Stomach smooth muscle (tissue), 2 donors: ENCODE measurements at regions not wholly inside any gene's neighbourhood (a gene's known extent, or its start where the extent isn't known, plus 50 kb on each side); places are given as distances from the start of the nearest gene placed in this dataset.

ENCODE experiments used
- H3K27ac ChIP-seq: one replicate; pipeline ENCODE4 v1.7.0; 2013; ENCODE audit warnings: mild to moderate bottlenecking, low read length, inconsistent platforms
- H3K27me3 ChIP-seq, 2 donors: one replicate each; pipeline ENCODE4 v1.7.0; 2013; ENCODE audit warnings: low read length in 2 of 2; ENCODE audit not compliant: insufficient read depth in 2 of 2, control insufficient read depth in 1 of 2
- H3K36me3 ChIP-seq, 2 donors: one replicate each; pipeline ENCODE4 v1.7.0; 2013; ENCODE audit warnings: low read length in 2 of 2; ENCODE audit not compliant: control insufficient read depth in 2 of 2, insufficient read depth in 2 of 2
- H3K4me1 ChIP-seq: one replicate; pipeline ENCODE4 v1.7.0; 2013; ENCODE audit warnings: low read length; ENCODE audit not compliant: control insufficient read depth, insufficient read depth
- H3K4me3 ChIP-seq, 2 donors: one replicate each; pipeline ENCODE4 v1.7.0; 2013; ENCODE audit warnings: low read length in 2 of 2
- H3K9ac ChIP-seq, 2 donors: one replicate each; pipeline ENCODE4 v1.7.0; 2013; ENCODE audit warnings: low read length in 2 of 2, mild to moderate bottlenecking in 1 of 2
- H3K9me3 ChIP-seq, 2 donors: one replicate each; pipeline ENCODE4 v1.7.0; 2013; ENCODE audit warnings: low read length in 2 of 2; ENCODE audit not compliant: control insufficient read depth in 2 of 2
- donor health status: healthy.
- donor health status: Pancreatic carcinoma.

GRCh38 chr1:58340185-58340584 is 206.3 kb downstream of the OMA1 start:
- Histone ChIP-seq H3K9ac (no peak overlapping the region), H3K9me3 (no peaks in the 10 kb centered on the region), H3K27ac (no peak overlapping the region), H3K4me3 (no peak overlapping the region), H3K36me3 (no peaks in the 10 kb centered on the region), H3K27me3 (no peaks in the 10 kb centered on the region), H3K4me1 (no peaks in the 10 kb centered on the region)

GRCh38 chr1:58338081-58338480 is 208.4 kb downstream of the OMA1 start:
- Histone ChIP-seq H3K36me3 (no peaks in the 10 kb centered on the region), H3K4me3 (no peak overlapping the region), H3K27me3 (no peaks in the 10 kb centered on the region), H3K9me3 (no peaks in the 10 kb centered on the region), H3K4me1 (no peaks in the 10 kb centered on the region), H3K27ac (no peak overlapping the region), H3K9ac (no peak overlapping the region)

DNA sequence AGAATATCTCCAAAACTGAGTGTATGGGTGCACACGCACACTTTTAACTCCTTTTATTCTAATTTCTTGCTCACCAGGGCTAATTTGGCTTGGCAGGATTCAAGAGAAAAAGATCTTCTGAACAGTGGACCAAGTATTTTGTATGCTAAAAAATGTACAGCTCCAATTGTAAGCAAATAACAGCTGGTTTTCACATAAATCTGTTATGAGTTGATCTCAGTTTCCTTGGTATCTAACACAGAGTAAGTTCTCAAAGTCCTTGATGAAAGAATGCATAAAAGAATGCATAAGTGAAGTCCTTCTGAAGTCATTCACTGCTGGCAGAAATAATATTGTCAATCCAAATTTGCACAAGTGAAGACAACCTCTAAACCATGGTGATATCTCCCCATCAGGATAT is 213.0 kb downstream of the OMA1 start:
- Histone ChIP-seq H3K9ac (no peak overlapping the region), H3K9me3 (no peaks in the 10 kb centered on the region), H3K27me3 (no peaks in the 10 kb centered on the region), H3K4me3 (no peak overlapping the region), H3K4me1 (no peaks in the 10 kb centered on the region), H3K36me3 (no peaks in the 10 kb centered on the region), H3K27ac (no peak overlapping the region)

- Histone ChIP-seq H3K27me3 (no peaks in the 10 kb centered on the region), H3K4me3 (no peak overlapping the region), H3K27ac (no peak overlapping the region), H3K9me3 (no peaks in the 10 kb centered on the region), H3K4me1 (no peaks in the 10 kb centered on the region), H3K36me3 (no peaks in the 10 kb centered on the region), H3K9ac (no peak overlapping the region)
Measured at GRCh38 chr1:58331156-58331555, 215.4 kb downstream of the OMA1 start.

GRCh38 chr1:58325866-58326265 is 220.7 kb downstream of the OMA1 start:
- no peaks in the 10 kb centered on the region for H3K36me3 ChIP-seq
- H3K4me3 ChIP-seq = no peak overlapping the region
- H3K9ac ChIP-seq = no peak overlapping the region
- H3K4me1 ChIP-seq = no peaks in the 10 kb centered on the region
- H3K27me3 ChIP-seq = no peaks in the 10 kb centered on the region
- H3K9me3 ChIP-seq = no peaks in the 10 kb centered on the region
- H3K27ac ChIP-seq = no peak overlapping the region

DNA sequence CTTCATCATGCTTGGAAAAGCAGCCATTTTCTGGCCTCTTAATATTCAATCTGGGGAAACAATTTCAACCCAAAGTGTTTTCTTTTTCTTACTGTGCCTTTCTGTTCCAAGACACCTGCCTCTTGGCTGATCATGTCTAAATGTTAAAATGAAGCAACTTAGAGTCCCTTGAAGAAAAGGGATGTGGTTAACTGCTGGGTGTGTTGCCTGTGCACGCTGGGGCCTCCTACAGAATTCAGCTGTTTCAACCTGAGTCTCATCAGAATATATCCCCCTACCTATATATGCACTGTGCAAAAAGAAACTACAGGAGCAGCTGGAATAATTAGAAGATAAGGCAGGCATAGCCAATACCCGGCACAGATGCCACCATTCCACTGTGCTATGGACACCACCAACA is 222.0 kb downstream of the OMA1 start:
- Histone ChIP-seq H3K27me3 (no peaks in the 10 kb centered on the region), H3K4me1 (no peaks in the 10 kb centered on the region), H3K27ac (no peak overlapping the region)

GRCh38 chr1:58318157-58319005 is 228.1 kb downstream of the OMA1 start:
- no peak overlapping the region for H3K27ac ChIP-seq
- H3K9ac ChIP-seq = no peak overlapping the region
- H3K9me3 ChIP-seq = no peaks in the 10 kb centered on the region
- H3K4me3 ChIP-seq = no peak overlapping the region
- H3K4me1 ChIP-seq = no peaks in the 10 kb centered on the region
- H3K36me3 ChIP-seq = no peaks in the 10 kb centered on the region
- H3K27me3 ChIP-seq = no peaks in the 10 kb centered on the region

More for the DNA sequence above, 222.0 kb downstream of the OMA1 start:
- no peaks in the 10 kb centered on the region for H3K36me3 ChIP-seq
- no peak overlapping the region for H3K9ac ChIP-seq
- no peak overlapping the region for H3K4me3 ChIP-seq
- no peaks in the 10 kb centered on the region for H3K9me3 ChIP-seq

- Histone ChIP-seq H3K4me1 (no peaks in the 10 kb centered on the region), H3K27me3 (no peaks in the 10 kb centered on the region), H3K9ac (no peak overlapping the region), H3K27ac (no peak overlapping the region), H3K9me3 (no peaks in the 10 kb centered on the region), H3K4me3 (no peak overlapping the region), H3K36me3 (no peaks in the 10 kb centered on the region)
Measured at GRCh38 chr1:58317694-58318093, 228.8 kb downstream of the OMA1 start.

- Histone ChIP-seq H3K4me1 (no peaks in the 10 kb centered on the region), H3K4me3 (no peak overlapping the region), H3K9ac (no peak overlapping the region)
Measured at GRCh38 chr1:58317086-58317485, 229.4 kb downstream of the OMA1 start.

GRCh38 chr1:58316141-58316540 is 230.4 kb downstream of the OMA1 start:
- Histone ChIP-seq H3K4me1 (no peaks in the 10 kb centered on the region), H3K27me3 (no peaks in the 10 kb centered on the region), H3K36me3 (no peaks in the 10 kb centered on the region), H3K9me3 (no peaks in the 10 kb centered on the region), H3K4me3 (no peak overlapping the region), H3K9ac (no peak overlapping the region), H3K27ac (no peak overlapping the region)

More at GRCh38 chr1:58317086-58317485, 229.4 kb downstream of the OMA1 start:
- Histone ChIP-seq H3K36me3 (no peaks in the 10 kb centered on the region), H3K27ac (no peak overlapping the region), H3K27me3 (no peaks in the 10 kb centered on the region), H3K9me3 (no peaks in the 10 kb centered on the region)

DNA sequence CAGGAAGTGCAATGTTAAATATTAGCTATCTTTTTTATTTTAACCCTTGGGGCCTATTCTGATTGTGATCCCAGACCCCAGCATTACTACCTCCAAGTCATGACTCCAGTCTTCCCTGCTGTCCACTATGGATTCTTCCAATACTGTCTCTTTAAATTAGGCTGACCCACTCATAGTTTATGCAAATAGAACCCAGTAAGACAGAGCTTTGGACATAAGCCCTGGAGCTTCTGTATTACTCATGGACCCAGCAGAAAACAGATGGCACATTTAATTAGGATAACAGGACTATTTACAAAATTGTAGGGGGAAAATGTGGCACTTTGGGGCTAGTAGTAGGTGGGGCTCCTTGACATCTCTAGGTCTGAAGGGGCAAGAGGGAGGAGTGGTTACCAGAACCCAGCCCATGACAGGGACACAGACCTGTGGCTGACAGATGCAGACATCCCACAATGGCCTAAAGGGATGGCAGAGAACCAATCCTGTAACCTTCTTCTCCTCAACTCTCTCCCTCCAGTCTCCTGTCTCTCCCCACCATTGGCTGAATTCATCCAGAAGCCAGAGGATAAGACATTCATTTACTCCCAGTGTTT is 233.5 kb downstream of the OMA1 start:
- Histone ChIP-seq H3K9me3 (no peaks in the 10 kb centered on the region), H3K4me1 (no peaks in the 10 kb centered on the region), H3K27ac (no peak overlapping the region)

More for the DNA sequence above, 233.5 kb downstream of the OMA1 start:
- Histone ChIP-seq H3K4me3 (no peak overlapping the region), H3K9ac (no peak overlapping the region), H3K36me3 (no peaks in the 10 kb centered on the region), H3K27me3 (no peaks in the 10 kb centered on the region)
